ENCODE measurements at regions not wholly inside any gene's neighbourhood (a gene's known extent, or its start where the extent isn't known, plus 50 kb on each side); places are given as distances from the start of the nearest gene placed in this dataset.
A peak's percentile ranks its signal among the peaks of the same experiment; 100 is the strongest.

DNA sequence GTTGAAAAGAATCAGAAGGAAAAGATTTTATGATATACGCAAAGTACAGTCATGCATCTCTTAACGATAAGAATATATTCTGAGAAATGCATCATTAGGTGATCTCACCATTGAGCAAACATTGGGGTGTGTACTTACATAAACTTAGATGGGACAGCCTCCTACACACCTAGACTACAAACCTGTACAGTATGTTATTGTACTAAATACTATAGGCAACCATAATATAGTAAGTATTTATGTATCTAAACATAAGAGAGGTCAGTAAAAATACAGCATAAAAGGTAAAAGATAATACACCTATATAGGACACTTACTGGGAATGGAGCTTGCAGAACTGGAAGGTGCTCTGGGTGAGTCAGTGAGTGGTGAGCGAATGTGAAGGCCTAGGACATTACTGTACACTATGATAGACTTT, 254.6 kb downstream of the SPRY2 start:
- no peak overlapping the region for H4K8ac ChIP-seq (ENCODE audit: low read depth, low read length)
- no peaks in the 10 kb centered on the region for H3K9me3 ChIP-seq (replicated peaks in 1 of 2; ENCODE audit: control insufficient read depth in 2 of 2, insufficient read depth in 1 of 2, low read depth in 1 of 2, low read length in 2 of 2)
- H2BK15ac ChIP-seq (ENCODE audit: low read length): no peak overlapping the region
- H2AFZ ChIP-seq (ENCODE audit: low read length): no peak overlapping the region
- H3K4me2 ChIP-seq (ENCODE audit: insufficient read depth, low read length, poor library complexity, severe bottlenecking): no peak overlapping the region
- H3K4ac ChIP-seq (ENCODE audit: low read length): no peak overlapping the region
- no peak overlapping the region for H2BK120ac ChIP-seq (ENCODE audit: low read depth, low read length)
- no peaks in the 10 kb centered on the region for H3K79me1 ChIP-seq (ENCODE audit: low read depth, low read length)
- H4K91ac ChIP-seq (ENCODE audit: low read depth, low read length, poor library complexity): no peak overlapping the region
- DNase-seq (ENCODE audit: low spot score): no peak
- H3K14ac ChIP-seq (ENCODE audit: low read length): no peak overlapping the region
- H3K27ac ChIP-seq (replicated peaks; ENCODE audit: low read length): no peak overlapping the region
- H3K4me3 ChIP-seq (ENCODE audit: low read length in 2 of 2): no peak overlapping the region
- H3K23ac ChIP-seq (ENCODE audit: low read depth, low read length, poor library complexity): no peak overlapping the region
- H3K9ac ChIP-seq (ENCODE audit: low read depth, low read length, poor library complexity): no peak overlapping the region
- no peak overlapping the region for H2AK5ac ChIP-seq (ENCODE audit: low read depth, low read length)
- no peaks in the 10 kb centered on the region for H3K36me3 ChIP-seq (replicated peaks in 1 of 2; ENCODE audit: control insufficient read depth in 2 of 2, insufficient read depth in 2 of 2, low read length in 2 of 2)
- no peak overlapping the region for H2BK12ac ChIP-seq (ENCODE audit: low read length)
- WGBS, 2 donors (ENCODE audit: extremely low coverage in 2 of 2, insufficient read length in 2 of 2, insufficient replicate concordance in 1 of 2): no CpG with 5 or more reads among the region's 3 CpGs
- H2BK5ac ChIP-seq (ENCODE audit: low read length): no peak overlapping the region
- no peak overlapping the region for H3K18ac ChIP-seq (ENCODE audit: low read length)
- peaks cover 2 to 12% of the 10 kb centered on the region in 2 donors for H3K4me1 ChIP-seq (ENCODE audit: control insufficient read depth in 2 of 2, insufficient read depth in 1 of 2, low read depth in 1 of 2, low read length in 2 of 2)
- H3K27me3 ChIP-seq (ENCODE audit: control insufficient read depth in 3 of 3, insufficient read depth in 3 of 3, low read depth in 1 of 3, low read length in 3 of 3): no peaks in the 10 kb centered on the region

DNA sequence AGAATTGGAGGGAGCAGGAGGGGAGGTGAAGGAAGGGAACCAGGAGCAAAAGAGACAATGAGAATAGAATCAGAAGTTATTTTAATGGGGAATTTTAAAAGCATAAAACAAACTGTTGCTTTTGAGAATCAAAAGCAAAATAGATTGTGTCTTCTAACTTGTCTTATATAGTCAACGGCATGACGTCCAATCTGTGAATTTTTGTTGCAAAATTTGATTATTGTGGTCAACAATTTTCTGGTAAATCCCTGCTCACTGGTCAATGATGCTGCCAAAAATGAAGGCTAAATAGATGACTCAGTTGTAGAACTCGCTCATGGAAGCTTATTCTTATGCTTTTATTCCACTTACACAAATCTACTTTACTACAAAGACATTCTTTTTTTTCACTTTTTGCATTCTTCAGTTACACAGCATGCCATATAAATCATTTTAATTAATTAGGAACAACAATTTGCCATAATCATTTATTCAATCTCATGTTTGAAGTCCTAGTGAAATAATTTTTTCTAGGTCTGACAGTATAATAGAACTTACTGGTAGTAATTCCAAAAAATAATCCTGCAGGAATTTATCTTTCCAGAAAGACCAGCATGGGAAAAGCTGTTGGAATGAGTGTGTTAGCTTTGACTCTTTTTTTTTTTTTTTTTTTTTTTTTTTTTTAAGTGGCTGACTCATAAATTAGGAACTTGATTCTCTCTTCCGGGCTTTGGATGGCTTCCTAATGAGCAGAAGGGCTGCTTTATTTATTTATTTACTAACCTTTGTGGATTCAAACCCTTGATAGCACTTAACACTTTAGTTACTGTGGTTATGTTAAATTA, 256.9 kb downstream of the SPRY2 start:
- no peak overlapping the region for H2BK5ac ChIP-seq (ENCODE audit: low read length)
- H3K4me3 ChIP-seq (ENCODE audit: low read length in 2 of 2): no peak overlapping the region
- peaks cover 2 to 12% of the 10 kb centered on the region in 2 donors for H3K4me1 ChIP-seq (ENCODE audit: control insufficient read depth in 2 of 2, insufficient read depth in 1 of 2, low read depth in 1 of 2, low read length in 2 of 2)
- no peak overlapping the region for H2BK15ac ChIP-seq (ENCODE audit: low read length)
- H3K18ac ChIP-seq (ENCODE audit: low read length): no peak overlapping the region
- H3K9ac ChIP-seq (ENCODE audit: low read depth, low read length, poor library complexity): no peak overlapping the region
- H3K27me3 ChIP-seq (ENCODE audit: control insufficient read depth in 3 of 3, insufficient read depth in 3 of 3, low read depth in 1 of 3, low read length in 3 of 3): no peaks in the 10 kb centered on the region
- H4K8ac ChIP-seq (ENCODE audit: low read depth, low read length): no peak overlapping the region
- peak overlapping the region; percentile 74 for H2AFZ ChIP-seq (ENCODE audit: low read length)
- DNase-seq (ENCODE audit: low spot score): no peak
- H3K14ac ChIP-seq (ENCODE audit: low read length): no peak overlapping the region
- H3K27ac ChIP-seq (replicated peaks; ENCODE audit: low read length): no peak overlapping the region
- no peaks in the 10 kb centered on the region for H3K9me3 ChIP-seq (replicated peaks in 1 of 2; ENCODE audit: control insufficient read depth in 2 of 2, insufficient read depth in 1 of 2, low read depth in 1 of 2, low read length in 2 of 2)
- no peak overlapping the region for H2AK5ac ChIP-seq (ENCODE audit: low read depth, low read length)
- H3K4me2 ChIP-seq (ENCODE audit: insufficient read depth, low read length, poor library complexity, severe bottlenecking): no peak overlapping the region
- no peak overlapping the region for H2BK120ac ChIP-seq (ENCODE audit: low read depth, low read length)
- no peak overlapping the region for H4K91ac ChIP-seq (ENCODE audit: low read depth, low read length, poor library complexity)
- no peak overlapping the region for H3K4ac ChIP-seq (ENCODE audit: low read length)
- H3K36me3 ChIP-seq (replicated peaks in 1 of 2; ENCODE audit: control insufficient read depth in 2 of 2, insufficient read depth in 2 of 2, low read length in 2 of 2): no peaks in the 10 kb centered on the region
- H3K79me1 ChIP-seq (ENCODE audit: low read depth, low read length): no peaks in the 10 kb centered on the region
- no peak overlapping the region for H3K23ac ChIP-seq (ENCODE audit: low read depth, low read length, poor library complexity)
- no peak overlapping the region for H2BK12ac ChIP-seq (ENCODE audit: low read length)
- WGBS, 2 donors (ENCODE audit: extremely low coverage in 2 of 2, insufficient read length in 2 of 2, insufficient replicate concordance in 1 of 2): no CpG with 5 or more reads among the region's 4 CpGs

GRCh38 chr13:80083081-80083852, 257.7 kb downstream of the SPRY2 start:
- no peaks in the 10 kb centered on the region for H3K9me3 ChIP-seq (replicated peaks in 1 of 2; ENCODE audit: control insufficient read depth in 2 of 2, insufficient read depth in 1 of 2, low read depth in 1 of 2, low read length in 2 of 2)
- H3K4me1 ChIP-seq (ENCODE audit: control insufficient read depth in 2 of 2, insufficient read depth in 1 of 2, low read depth in 1 of 2, low read length in 2 of 2): peaks cover 2 to 12% of the 10 kb centered on the region in 2 donors
- no peak overlapping the region for H2BK120ac ChIP-seq (ENCODE audit: low read depth, low read length)
- no peak overlapping the region for H3K4ac ChIP-seq (ENCODE audit: low read length)
- H3K18ac ChIP-seq (ENCODE audit: low read length): no peak overlapping the region
- no peaks in the 10 kb centered on the region for H3K36me3 ChIP-seq (replicated peaks in 1 of 2; ENCODE audit: control insufficient read depth in 2 of 2, insufficient read depth in 2 of 2, low read length in 2 of 2)
- no peak overlapping the region for H2BK5ac ChIP-seq (ENCODE audit: low read length)
- H3K14ac ChIP-seq (ENCODE audit: low read length): no peak overlapping the region
- WGBS, 2 donors (ENCODE audit: extremely low coverage in 2 of 2, insufficient read length in 2 of 2, insufficient replicate concordance in 1 of 2): no CpG with 5 or more reads among the region's 6 CpGs
- H4K8ac ChIP-seq (ENCODE audit: low read depth, low read length): no peak overlapping the region
- no peak overlapping the region for H2AK5ac ChIP-seq (ENCODE audit: low read depth, low read length)
- H3K4me2 ChIP-seq (ENCODE audit: insufficient read depth, low read length, poor library complexity, severe bottlenecking): no peak overlapping the region
- no peak overlapping the region for H3K27ac ChIP-seq (replicated peaks; ENCODE audit: low read length)
- DNase-seq (ENCODE audit: low spot score): no peak
- H2BK15ac ChIP-seq (ENCODE audit: low read length): no peak overlapping the region
- H3K79me1 ChIP-seq (ENCODE audit: low read depth, low read length): no peaks in the 10 kb centered on the region
- H2BK12ac ChIP-seq (ENCODE audit: low read length): no peak overlapping the region
- H4K91ac ChIP-seq (ENCODE audit: low read depth, low read length, poor library complexity): no peak overlapping the region
- H2AFZ ChIP-seq (ENCODE audit: low read length): peak overlapping the region; percentile 74
- no peaks in the 10 kb centered on the region for H3K27me3 ChIP-seq (ENCODE audit: control insufficient read depth in 3 of 3, insufficient read depth in 3 of 3, low read depth in 1 of 3, low read length in 3 of 3)
- H3K23ac ChIP-seq (ENCODE audit: low read depth, low read length, poor library complexity): no peak overlapping the region
- no peak overlapping the region for H3K4me3 ChIP-seq (ENCODE audit: low read length in 2 of 2)
- no peak overlapping the region for H3K9ac ChIP-seq (ENCODE audit: low read depth, low read length, poor library complexity)

DNA sequence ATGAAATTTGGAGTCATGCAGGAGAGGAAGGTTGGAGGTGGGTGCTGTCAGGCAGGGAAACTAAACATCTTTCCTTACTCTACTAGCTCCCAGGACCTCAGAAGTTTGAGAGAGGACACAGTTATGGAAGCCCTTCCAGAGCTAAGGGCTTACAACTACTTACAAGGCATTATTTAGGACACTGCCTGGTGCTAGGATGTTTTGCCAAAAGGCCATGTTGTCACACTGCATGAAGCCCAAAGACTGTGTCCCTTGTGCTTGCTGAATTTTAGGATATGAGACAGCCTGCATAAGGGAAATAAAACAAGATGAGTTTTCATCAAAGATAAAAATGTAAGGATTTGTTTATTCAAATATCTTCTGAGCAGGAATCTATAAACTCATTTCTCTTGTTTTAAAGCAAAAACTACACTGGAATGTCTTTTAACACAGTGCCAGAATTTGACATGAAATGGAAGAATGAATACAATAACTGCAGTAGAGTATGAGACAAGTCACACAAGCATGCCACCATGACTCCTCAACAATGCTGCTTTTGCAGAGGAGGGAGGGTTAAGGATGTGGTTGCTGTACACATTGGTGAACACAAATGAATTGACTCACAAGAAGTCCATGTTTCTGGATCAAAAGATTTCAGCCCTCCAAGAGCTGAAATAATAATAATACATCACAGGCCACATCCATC, 258.4 kb downstream of the SPRY2 start:
- Histone ChIP-seq H3K4ac (ENCODE audit: low read length) (no peak overlapping the region), H2AK5ac (ENCODE audit: low read depth, low read length) (no peak overlapping the region), H3K9ac (ENCODE audit: low read depth, low read length, poor library complexity) (no peak overlapping the region), H3K18ac (ENCODE audit: low read length) (no peak overlapping the region), H2BK120ac (ENCODE audit: low read depth, low read length) (no peak overlapping the region), H3K27me3 (ENCODE audit: control insufficient read depth in 3 of 3, insufficient read depth in 3 of 3, low read depth in 1 of 3, low read length in 3 of 3) (no peaks in the 10 kb centered on the region), H3K4me3 (ENCODE audit: low read length in 2 of 2) (no peak overlapping the region), H3K14ac (ENCODE audit: low read length) (no peak overlapping the region), H2AFZ (ENCODE audit: low read length) (no peak overlapping the region), H3K9me3 (replicated peaks in 1 of 2; ENCODE audit: control insufficient read depth in 2 of 2, insufficient read depth in 1 of 2, low read depth in 1 of 2, low read length in 2 of 2) (no peaks in the 10 kb centered on the region), H2BK5ac (ENCODE audit: low read length) (no peak overlapping the region), H2BK15ac (ENCODE audit: low read length) (no peak overlapping the region), H3K36me3 (replicated peaks in 1 of 2; ENCODE audit: control insufficient read depth in 2 of 2, insufficient read depth in 2 of 2, low read length in 2 of 2) (no peaks in the 10 kb centered on the region), H3K79me1 (ENCODE audit: low read depth, low read length) (no peaks in the 10 kb centered on the region), H3K4me2 (ENCODE audit: insufficient read depth, low read length, poor library complexity, severe bottlenecking) (no peak overlapping the region), H2BK12ac (ENCODE audit: low read length) (no peak overlapping the region), H3K4me1 (ENCODE audit: control insufficient read depth in 2 of 2, insufficient read depth in 1 of 2, low read depth in 1 of 2, low read length in 2 of 2) (peaks cover 2 to 12% of the 10 kb centered on the region in 2 donors), H3K23ac (ENCODE audit: low read depth, low read length, poor library complexity) (no peak overlapping the region), H3K27ac (replicated peaks; ENCODE audit: low read length) (no peak overlapping the region), H4K91ac (ENCODE audit: low read depth, low read length, poor library complexity) (no peak overlapping the region), H4K8ac (ENCODE audit: low read depth, low read length) (no peak overlapping the region)
- DNase-seq (ENCODE audit: low spot score): no peak

All from neuronal stem cell (in vitro differentiated cells).